ENCODE measurements at regions not wholly inside any gene's neighbourhood (a gene's known extent, or its start where the extent isn't known, plus 50 kb on each side); places are given as distances from the start of the nearest gene placed in this dataset.

- CTCF ChIA-PET = no interaction called here
- TF ChIP-seq ZNF704 (tag by site-specific recombination; IDR thresholded peaks at IDR 0.05) = no peak
- no peak for TF ChIP-seq ZNF146 (tag by site-specific recombination; IDR thresholded peaks at IDR 0.05)
- TF ChIP-seq ZNF792 (tag by site-specific recombination; IDR thresholded peaks at IDR 0.05) = no peak
- TF ChIP-seq ZNF791 (tag by site-specific recombination; IDR thresholded peaks at IDR 0.05) = no peak
- TF ChIP-seq ZNF280D (tag by site-specific recombination; IDR thresholded peaks at IDR 0.05) = no peak
- no peak for TF ChIP-seq ZNF664 (tag by site-specific recombination; IDR thresholded peaks at IDR 0.05)
- no peak for TF ChIP-seq ZSCAN4 (tag by site-specific recombination; IDR thresholded peaks at IDR 0.05)
Measured at GRCh38 chr2:12852135-12852534, 135.4 kb downstream of the TRIB2 start.

GRCh38 chr2:12854001-12854530, 137.3 kb downstream of the TRIB2 start:
- Histone ChIP-seq H3K4me3 (ENCODE audit: low read depth, low read length) (no peak overlapping the region), H3K9me3 (ENCODE audit: control insufficient read depth, insufficient read depth, low read depth, low read length) (no peaks in the 10 kb centered on the region), H3K36me3 (ENCODE audit: control insufficient read depth in 2 of 2, insufficient read depth in 1 of 2, low read length in 2 of 2) (no peaks in the 10 kb centered on the region), H3K27ac (ENCODE audit: extremely low read depth, low read depth, low read length) (no peak overlapping the region), H3K4me1 (ENCODE audit: control insufficient read depth, insufficient read depth, low read length) (no peaks in the 10 kb centered on the region)
- POLR2A ChIA-PET = no interaction called here
- no peak for TF ChIP-seq ZNF214 (tag by site-specific recombination; IDR thresholded peaks at IDR 0.05; ENCODE audit: borderline replicate concordance)
- no peak for TF ChIP-seq ZNF16 (tag by site-specific recombination; IDR thresholded peaks at IDR 0.05; ENCODE audit: low read depth)
- no peak for TF ChIP-seq ZNF549 (tag by site-specific recombination; IDR thresholded peaks at IDR 0.05)
- no peak for TF ChIP-seq GLIS2 (tag by site-specific recombination; IDR thresholded peaks at IDR 0.05)
- CTCF ChIA-PET = interaction anchor here (0.8 kb wide), 1 partner anchor 12 kb away, joined by 3 read pairs; no protein-coding TSS in a partner anchor

More at GRCh38 chr2:12852135-12852534, 135.4 kb downstream of the TRIB2 start:
- POLR2A ChIA-PET = no interaction called here
- Histone ChIP-seq H3K36me3 (ENCODE audit: control insufficient read depth in 2 of 2, insufficient read depth in 1 of 2, low read length in 2 of 2) (no peaks in the 10 kb centered on the region), H3K27ac (ENCODE audit: extremely low read depth, low read depth, low read length) (no peak overlapping the region), H3K4me1 (ENCODE audit: control insufficient read depth, insufficient read depth, low read length) (no peaks in the 10 kb centered on the region), H3K9me3 (ENCODE audit: control insufficient read depth, insufficient read depth, low read depth, low read length) (no peaks in the 10 kb centered on the region), H3K4me3 (ENCODE audit: low read depth, low read length) (no peak overlapping the region)

DNA sequence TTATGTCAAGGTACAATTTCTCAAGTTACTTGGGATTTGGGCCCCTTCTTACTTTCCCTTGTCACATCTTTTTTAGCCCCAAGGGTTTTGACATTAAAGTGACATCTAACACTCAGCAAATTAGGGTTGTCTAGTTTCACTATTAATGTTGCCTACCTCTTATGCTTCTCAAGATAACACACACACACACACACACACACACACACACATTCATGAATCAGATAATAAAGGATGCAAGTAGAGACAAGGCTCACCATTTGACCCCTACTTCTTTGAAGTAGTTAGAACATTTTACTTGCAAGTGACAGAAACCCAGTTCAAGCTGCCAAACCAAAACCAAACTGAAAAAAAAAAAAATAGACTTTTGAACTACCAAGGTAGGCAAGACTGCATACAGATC, 138.8 kb downstream of the TRIB2 start:
- no peak overlapping the region for H3K27ac ChIP-seq (ENCODE audit: extremely low read depth, low read depth, low read length)
- TF ChIP-seq ZFP37 (tag by site-specific recombination; IDR thresholded peaks at IDR 0.05) = no peak
- TF ChIP-seq RBAK (tag by site-specific recombination; IDR thresholded peaks at IDR 0.05) = no peak
- no peak for TF ChIP-seq IKZF3 (tag by site-specific recombination; IDR thresholded peaks at IDR 0.05)
- TF ChIP-seq EGR2 (tag by site-specific recombination; IDR thresholded peaks at IDR 0.05; ENCODE audit: low read depth) = no peak
- TF ChIP-seq ZNF223 (tag by site-specific recombination; IDR thresholded peaks at IDR 0.05) = no peak
- TF ChIP-seq ZNF140 (tag by site-specific recombination; IDR thresholded peaks at IDR 0.05) = no peak
- H3K9me3 ChIP-seq (ENCODE audit: control insufficient read depth, insufficient read depth, low read depth, low read length) = no peaks in the 10 kb centered on the region
- H3K4me1 ChIP-seq (ENCODE audit: control insufficient read depth, insufficient read depth, low read length) = no peaks in the 10 kb centered on the region
- ChIA-PET CTCF (no interaction called here), POLR2A (no interaction called here)
- no peaks in the 10 kb centered on the region for H3K36me3 ChIP-seq (ENCODE audit: control insufficient read depth in 2 of 2, insufficient read depth in 1 of 2, low read length in 2 of 2)
- H3K4me3 ChIP-seq (ENCODE audit: low read depth, low read length) = no peak overlapping the region
